CD14-positive monocyte (primary cell): ENCODE measurements at regions not wholly inside any gene's neighbourhood (a gene's known extent, or its start where the extent isn't known, plus 50 kb on each side); places are given as distances from the start of the nearest gene placed in this dataset.
A peak's percentile ranks its signal among the peaks of the same experiment; 100 is the strongest.

ENCODE experiments used
- DNase-seq, 3 donors: peaks; one replicate each; pipeline ENCODE4 v3.0.0-alpha.2; 2011 to 2022
- H2AFZ ChIP-seq: 2 replicates; pipeline ENCODE4 v1.6.0; 2012; ENCODE audit warnings: mild to moderate bottlenecking, low read depth, low read length, inconsistent platforms; ENCODE audit not compliant: insufficient read depth, poor library complexity, severe bottlenecking
- H3K27ac ChIP-seq, 2 donors: 1 replicate in 1 of 2; 2 replicates in 1 of 2; pipeline ENCODE4 v1.5.1; 2012 to 2013; ENCODE audit warnings: low read length in 2 of 2, control low read depth in 1 of 2, inconsistent platforms in 1 of 2, low read depth in 1 of 2, mild to moderate bottlenecking in 1 of 2
- H3K27me3 ChIP-seq, 2 donors: one replicate each; pipeline versions ENCODE4 v1.6.0 to v1.6.1; 2011 to 2013; ENCODE audit warnings: low read length in 2 of 2; ENCODE audit not compliant: control insufficient read depth in 2 of 2, insufficient read depth in 2 of 2
- H3K36me3 ChIP-seq, 2 donors: replicated peaks in 1 of 2; 1 replicate in 1 of 2; 2 replicates in 1 of 2; pipeline versions ENCODE4 v1.5.1 to v1.6.1; 2012 to 2013; ENCODE audit warnings: low read length in 2 of 2, control low read depth in 1 of 2, inconsistent platforms in 1 of 2, mild to moderate bottlenecking in 1 of 2; ENCODE audit not compliant: insufficient read depth in 2 of 2, control insufficient read depth in 1 of 2
- H3K4me1 ChIP-seq, 2 donors: 1 replicate in 1 of 2; 2 replicates in 1 of 2; pipeline versions ENCODE4 v1.5.1 to v1.6.1; 2012 to 2013; ENCODE audit warnings: low read length in 2 of 2, control low read depth in 1 of 2, inconsistent platforms in 1 of 2, mild to moderate bottlenecking in 1 of 2, moderate library complexity in 1 of 2; ENCODE audit not compliant: insufficient read depth in 2 of 2, control insufficient read depth in 1 of 2
- H3K4me2 ChIP-seq: replicated peaks from 2 replicates; pipeline ENCODE3; 2012; ENCODE audit warnings: low read length, moderate library complexity, mild to moderate bottlenecking; ENCODE audit not compliant: poor library complexity, severe bottlenecking; ENCODE audit errors: extremely low read depth
- H3K4me3 ChIP-seq, 3 experiments: fragments of 200-600 bp in 1 of 3; sonication (generic) in 1 of 3; replicated peaks in 1 of 3; 1 replicate in 2 of 3; 2 replicates in 1 of 3; pipeline ENCODE4 v1.5.1; 2011 to 2013; ENCODE audit warnings: low read length in 3 of 3, mild to moderate bottlenecking in 3 of 3, control low read depth in 2 of 3, low read depth in 2 of 3, inconsistent platforms in 1 of 3, moderate library complexity in 1 of 3
- H3K79me2 ChIP-seq: 2 replicates; pipeline ENCODE4 v1.6.0; 2012; ENCODE audit warnings: mild to moderate bottlenecking, control low read depth, inconsistent platforms, low read length, moderate library complexity; ENCODE audit not compliant: insufficient read depth
- H3K9ac ChIP-seq: 2 replicates; pipeline ENCODE4 v1.6.0; 2017; ENCODE audit warnings: low read length, mild to moderate bottlenecking; ENCODE audit not compliant: insufficient read depth, poor library complexity, severe bottlenecking
- H3K9me3 ChIP-seq, 2 donors: replicated peaks in 1 of 2; 1 replicate in 1 of 2; 2 replicates in 1 of 2; pipeline versions ENCODE4 v1.5.1 to v1.6.1; 2012 to 2013; ENCODE audit warnings: low read length in 2 of 2, control low read depth in 1 of 2; ENCODE audit not compliant: control insufficient read depth in 1 of 2, insufficient read depth in 1 of 2
- H4K20me1 ChIP-seq: 2 replicates; pipeline ENCODE4 v1.6.0; 2012; ENCODE audit warnings: mild to moderate bottlenecking, low read length, control low read depth, moderate library complexity; ENCODE audit not compliant: insufficient read depth
- H3K27ac Mint-ChIP-seq, 7 donors: one replicate each; pipeline ENCODE4 v1.8.0; 2020; ENCODE audit warnings: mild to moderate bottlenecking in 7 of 7, mixed read lengths in 7 of 7, moderate library complexity in 6 of 7, inconsistent platforms in 2 of 7
- H3K27me3 Mint-ChIP-seq, 3 donors: one replicate each; pipeline ENCODE4 v1.8.0; 2021 to 2022; ENCODE audit warnings: low read depth in 3 of 3, mild to moderate bottlenecking in 3 of 3, mixed read lengths in 3 of 3, moderate library complexity in 3 of 3, inconsistent platforms in 1 of 3
- H3K36me3 Mint-ChIP-seq, 2 donors: one replicate each; pipeline ENCODE4 v1.8.0; 2020; ENCODE audit warnings: mixed read lengths in 2 of 2, inconsistent platforms in 1 of 2, mild to moderate bottlenecking in 1 of 2
- H3K4me1 Mint-ChIP-seq: one replicate; pipeline ENCODE4 v1.8.0; 2020; ENCODE audit warnings: mild to moderate bottlenecking, mixed read lengths
- H3K4me3 Mint-ChIP-seq, 2 donors: one replicate each; pipeline ENCODE4 v1.8.0; 2020; ENCODE audit warnings: mild to moderate bottlenecking in 2 of 2, mixed read lengths in 2 of 2, moderate library complexity in 1 of 2
- H3K9me3 Mint-ChIP-seq, 7 donors: one replicate each; pipeline ENCODE4 v1.8.0; 2020 to 2022; ENCODE audit warnings: mixed read lengths in 7 of 7, mild to moderate bottlenecking in 6 of 7, moderate library complexity in 6 of 7, inconsistent platforms in 2 of 7
- CTCF ChIP-seq: fragments of 200-600 bp; IDR thresholded peaks from one replicate; pipeline ENCODE4 v1.8.0; 2022; ENCODE audit warnings: antibody characterized with exemption, mild to moderate bottlenecking
- WGBS: methylation state at CpG from one replicate; pipeline ENCODE4 v1.1.5; 2013; ENCODE audit warnings: missing lambda C conversion rate; ENCODE audit not compliant: insufficient coverage; 5-methylcytosine and 5-hydroxymethylcytosine counted together
- intact Hi-C, 2 donors: fragments of 100-400 bp; cut with micrococcal nuclease; formaldehyde crosslinking; loops; one replicate each; pipeline versions ENCODE4 v1.15.0 to v1.15.1; 2023

GRCh38 chr10:120400601-120401000 is 56.4 kb upstream of the PLPP4 start:
- Histone ChIP-seq H3K4me2 (no peak overlapping the region), H3K9me3 (no peaks in the 10 kb centered on the region), H3K4me3 (no peak overlapping the region), H3K4me1 (no peaks in the 10 kb centered on the region), H3K9ac (no peak overlapping the region), H3K36me3 (no peaks in the 10 kb centered on the region), H3K79me2 (no peaks in the 10 kb centered on the region), H3K27me3 (no peaks in the 10 kb centered on the region), H2AFZ (no peak overlapping the region), H3K27ac (no peak overlapping the region), H4K20me1 (no peaks in the 10 kb centered on the region)
- Mint-ChIP-seq H3K9me3 (peaks cover 0 to 3% (median 0%) of the 10 kb centered on the region in 7 donors), H3K36me3 (no peaks in the 10 kb centered on the region), H3K27ac (no peak overlapping the region), H3K27me3 (peaks cover 0 to 5% (median 0%) of the 10 kb centered on the region in 3 donors), H3K4me1 (no peaks in the 10 kb centered on the region), H3K4me3 (no peak overlapping the region)
- WGBS, result no CpG with 5 or more reads among the region's 1 CpG
- no peak for DNase-seq
- TF ChIP-seq CTCF, result no peak
- intact Hi-C loops, result no loop called here

- H3K27me3 Mint-ChIP-seq, result peaks cover 0 to 3% (median 1%) of the 10 kb centered on the region in 3 donors
- no peaks in the 10 kb centered on the region for H3K36me3 Mint-ChIP-seq
- H3K4me1 Mint-ChIP-seq, result no peaks in the 10 kb centered on the region
- no peak for DNase-seq
- H3K27ac ChIP-seq, result no peak overlapping the region
- H3K36me3 ChIP-seq, result no peaks in the 10 kb centered on the region
- no peaks in the 10 kb centered on the region for H3K4me1 ChIP-seq
- no peak overlapping the region for H3K4me2 ChIP-seq
- peak overlapping the region in 1 of 7 donors; percentile 72 for H3K27ac Mint-ChIP-seq
- H3K79me2 ChIP-seq, result no peaks in the 10 kb centered on the region
- peaks cover 0 to 3% (median 0%) of the 10 kb centered on the region in 7 donors for H3K9me3 Mint-ChIP-seq
- no peak overlapping the region for H3K9ac ChIP-seq
- WGBS, result no CpG with 5 or more reads among the region's 1 CpG
- no peak overlapping the region for H3K4me3 Mint-ChIP-seq
- H3K27me3 ChIP-seq, result no peaks in the 10 kb centered on the region
- no peak for TF ChIP-seq CTCF
- H3K4me3 ChIP-seq, result no peak overlapping the region
- no peaks in the 10 kb centered on the region for H4K20me1 ChIP-seq
- no peaks in the 10 kb centered on the region for H3K9me3 ChIP-seq
- H2AFZ ChIP-seq, result no peak overlapping the region
- intact Hi-C loops, result no loop called here
Observed at GRCh38 chr10:120402147-120402766, 54.8 kb upstream of the PLPP4 start.
